Sciatic nerve (tissue), 2 donors: ENCODE measurements at regions not wholly inside any gene's neighbourhood (a gene's known extent, or its start where the extent isn't known, plus 50 kb on each side); places are given as distances from the start of the nearest gene placed in this dataset.
"Not testable (repeated sequence)": the region's sequence is repeated elsewhere in the genome, so short reads cannot be mapped to it uniquely, and the experiment has no call there.

ENCODE experiments used
- ATAC-seq: fragments of 200-7000 bp; cut with Tn5 transposase; one replicate; pipeline ENCODE4 v1.9.1; 2020; ENCODE audit warnings: mild to moderate bottlenecking, moderate library complexity
- DNase-seq: peaks from one replicate; pipeline ENCODE4 v3.0.0-alpha.2; 2020; ENCODE audit warnings: low spot score
- intact Hi-C: fragments of 100-400 bp; cut with DNase I; formaldehyde crosslinking; loops from one replicate; pipeline ENCODE4 v1.14.2; 2022
- donor health status: DM: no; HTN: no; CAD: no.
- donor health status: DM: no; HTN: no; CAD: no.

DNA sequence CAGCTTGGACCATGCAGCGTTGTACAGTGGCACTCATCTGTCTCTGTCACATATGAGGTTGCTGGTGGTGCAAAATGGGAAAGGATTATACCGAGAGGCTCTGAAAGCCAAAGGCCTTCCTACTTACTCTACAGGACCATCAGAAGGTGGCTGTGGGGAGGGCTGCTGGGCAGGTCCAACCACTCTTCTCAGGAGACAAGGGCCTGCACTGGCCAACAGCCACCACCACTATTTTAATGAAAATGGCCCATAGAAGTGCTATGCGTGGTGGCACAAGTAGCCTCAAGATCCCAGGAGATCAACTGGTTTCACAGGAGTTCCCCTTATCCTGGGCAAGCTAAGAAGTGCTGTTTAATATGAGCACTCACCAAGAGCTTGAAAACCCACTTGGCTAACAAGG lies 52.3 kb downstream of the MRPL57 start:
- intact Hi-C loops = no loop called here
- DNase-seq (no peak), ATAC-seq (no peak)

- ATAC-seq (no peak), DNase-seq (no peak)
- intact Hi-C loops = no loop called here
Observed at GRCh38 chr13:21229241-21230024, 53.0 kb downstream of the MRPL57 start.

GRCh38 chr13:21230516-21230915 lies 54.1 kb downstream of the MRPL57 start:
- ATAC-seq (no peak), DNase-seq (no peak)
- intact Hi-C loops = no loop called here

DNA sequence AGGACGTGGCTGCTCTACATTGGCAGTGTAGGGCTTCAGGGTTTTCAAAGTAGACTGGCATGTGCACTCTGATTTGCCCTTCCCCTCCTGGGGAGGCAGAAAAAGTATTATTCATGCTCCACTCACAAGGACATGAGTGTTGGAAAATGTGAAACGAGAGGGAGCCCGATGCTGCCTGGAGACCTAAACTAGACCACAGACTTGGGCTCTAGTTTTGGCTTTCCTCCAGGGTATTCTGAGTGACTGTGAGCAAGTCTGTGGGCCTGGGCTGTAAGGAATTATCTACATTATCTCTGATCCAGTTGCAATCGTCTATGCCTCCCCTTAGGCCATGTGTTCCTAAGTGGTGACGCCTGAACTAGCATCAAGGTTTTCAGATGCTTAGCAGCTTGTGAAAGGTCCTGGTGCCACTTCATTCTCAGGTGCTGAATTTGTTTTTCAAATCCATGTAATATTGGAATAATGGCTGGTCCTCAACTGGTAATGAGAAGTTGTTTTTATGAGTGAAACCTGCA lies 55.0 kb downstream of the MRPL57 start:
- ATAC-seq (no peak), DNase-seq (no peak)
- intact Hi-C loops = no loop called here

DNA sequence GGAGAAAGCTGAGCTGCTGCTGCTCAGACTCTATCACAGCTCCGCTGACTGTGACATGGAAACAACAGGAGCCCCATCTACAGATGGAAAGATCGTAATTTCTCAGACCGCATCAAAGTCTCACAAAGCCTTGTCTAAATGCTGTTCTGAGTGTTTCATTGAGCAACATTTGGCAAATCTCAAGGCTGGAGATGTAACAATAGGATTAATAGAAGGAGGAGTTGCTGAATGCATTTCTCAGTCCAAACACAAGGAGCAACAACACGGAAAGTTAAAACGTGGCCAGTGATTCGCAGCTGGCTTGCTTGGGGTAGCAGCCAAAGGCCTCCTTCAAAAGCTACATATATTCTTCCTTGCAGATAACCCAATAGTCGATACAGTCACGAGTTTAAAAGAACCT lies 55.7 kb downstream of the MRPL57 start:
- DNase-seq (no peak), ATAC-seq (peak; percentile 72)
- intact Hi-C loops = no loop called here

GRCh38 chr13:21232599-21232998 lies 56.1 kb downstream of the MRPL57 start:
- DNase-seq = no peak
- intact Hi-C loops = no loop called here
- peak; percentile 50 for ATAC-seq

- intact Hi-C loops = no loop called here
- DNase-seq (no peak), ATAC-seq (no peak)
Observed at GRCh38 chr13:21233086-21233485, 56.6 kb downstream of the MRPL57 start.

DNA sequence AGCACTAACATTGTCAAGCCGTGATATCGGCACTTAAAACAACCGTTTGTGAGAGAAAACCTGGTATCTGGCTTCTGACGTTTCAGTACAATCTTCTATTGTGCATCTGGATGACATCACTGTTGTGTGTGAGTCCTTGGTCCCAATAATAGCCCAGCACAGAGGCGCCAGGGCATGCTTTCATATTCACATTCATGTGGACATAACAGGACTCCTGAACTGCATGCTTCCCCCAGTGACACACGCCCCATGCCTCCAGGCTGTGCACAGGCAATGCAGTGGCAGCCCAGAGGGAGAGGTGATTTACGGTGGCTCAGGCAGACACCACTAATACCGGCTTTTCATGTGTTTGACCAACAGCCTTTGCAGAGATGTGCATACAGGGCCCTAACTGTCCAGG lies 58.1 kb downstream of the MRPL57 start:
- no peak for ATAC-seq
- DNase-seq = no peak
- intact Hi-C loops = no loop called here

GRCh38 chr13:21235174-21235573 lies 58.7 kb downstream of the MRPL57 start:
- intact Hi-C loops = no loop called here
- ATAC-seq (no peak), DNase-seq (no peak)

DNA sequence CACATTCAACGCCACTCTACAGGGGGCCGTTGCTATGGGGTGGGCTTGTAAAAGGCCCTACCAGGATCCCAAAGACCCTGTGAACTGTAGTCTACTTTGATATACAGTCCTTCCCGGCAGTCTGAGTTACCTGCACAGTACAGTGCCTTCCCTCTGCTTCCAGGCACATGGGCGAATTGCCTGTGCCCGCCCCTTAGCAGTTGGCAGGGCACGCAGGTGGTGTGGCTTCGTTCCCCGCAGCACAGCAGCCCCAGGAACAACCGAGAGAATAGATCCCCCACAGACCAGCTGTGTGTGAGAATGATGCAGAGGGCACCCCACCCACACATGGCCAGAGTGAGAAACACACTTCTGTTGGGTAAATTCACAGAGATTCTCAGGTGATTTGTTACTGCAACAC lies 60.6 kb downstream of the MRPL57 start:
- intact Hi-C loops = no loop called here
- ATAC-seq = no peak
- DNase-seq = no peak

DNA sequence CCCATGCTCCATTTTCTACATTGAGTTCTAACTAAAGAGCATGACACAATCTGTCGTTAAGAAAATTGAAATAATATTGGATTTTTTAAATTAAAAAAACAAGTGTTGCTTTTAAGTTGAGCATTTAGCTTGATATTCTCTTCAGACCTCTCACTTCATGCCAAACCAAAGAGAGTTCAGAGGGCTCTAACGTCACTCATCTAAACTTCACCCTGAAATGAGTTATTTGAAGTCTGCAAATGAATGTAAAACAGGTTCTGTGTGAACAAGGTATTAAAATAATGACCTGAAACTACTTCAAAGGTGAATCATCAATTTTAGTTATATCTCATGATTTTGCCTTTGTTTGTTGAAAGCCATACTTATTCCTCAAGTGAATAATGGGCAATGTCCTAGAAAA lies 61.8 kb downstream of the MRPL57 start:
- DNase-seq (no peak), ATAC-seq (no peak)
- intact Hi-C loops = no loop called here

- peak; percentile 65 for ATAC-seq
- DNase-seq = no peak
- intact Hi-C loops = no loop called here
Observed at GRCh38 chr13:21240586-21240985, 64.1 kb downstream of the MRPL57 start.

DNA sequence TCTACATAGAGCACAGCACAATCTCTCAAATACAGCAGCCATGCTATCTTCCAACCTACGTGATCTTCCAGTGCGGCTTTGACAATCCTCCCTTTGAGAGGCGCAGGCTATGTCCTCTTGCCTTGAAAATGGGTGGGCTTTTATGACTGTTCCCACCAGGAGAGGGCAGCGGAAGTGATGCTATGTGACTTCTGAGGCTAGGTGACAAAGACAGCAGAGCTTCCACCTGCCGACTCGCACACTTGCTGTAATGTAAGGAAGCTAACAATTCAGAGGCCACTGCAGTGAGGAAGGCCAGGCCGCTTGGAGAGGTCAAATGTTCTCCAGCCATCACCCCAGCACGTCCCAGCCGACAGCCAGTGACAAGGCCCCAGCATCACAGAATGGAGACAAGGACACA lies 65.8 kb downstream of the MRPL57 start:
- intact Hi-C loops = no loop called here
- no peak for DNase-seq
- ATAC-seq = no peak

DNA sequence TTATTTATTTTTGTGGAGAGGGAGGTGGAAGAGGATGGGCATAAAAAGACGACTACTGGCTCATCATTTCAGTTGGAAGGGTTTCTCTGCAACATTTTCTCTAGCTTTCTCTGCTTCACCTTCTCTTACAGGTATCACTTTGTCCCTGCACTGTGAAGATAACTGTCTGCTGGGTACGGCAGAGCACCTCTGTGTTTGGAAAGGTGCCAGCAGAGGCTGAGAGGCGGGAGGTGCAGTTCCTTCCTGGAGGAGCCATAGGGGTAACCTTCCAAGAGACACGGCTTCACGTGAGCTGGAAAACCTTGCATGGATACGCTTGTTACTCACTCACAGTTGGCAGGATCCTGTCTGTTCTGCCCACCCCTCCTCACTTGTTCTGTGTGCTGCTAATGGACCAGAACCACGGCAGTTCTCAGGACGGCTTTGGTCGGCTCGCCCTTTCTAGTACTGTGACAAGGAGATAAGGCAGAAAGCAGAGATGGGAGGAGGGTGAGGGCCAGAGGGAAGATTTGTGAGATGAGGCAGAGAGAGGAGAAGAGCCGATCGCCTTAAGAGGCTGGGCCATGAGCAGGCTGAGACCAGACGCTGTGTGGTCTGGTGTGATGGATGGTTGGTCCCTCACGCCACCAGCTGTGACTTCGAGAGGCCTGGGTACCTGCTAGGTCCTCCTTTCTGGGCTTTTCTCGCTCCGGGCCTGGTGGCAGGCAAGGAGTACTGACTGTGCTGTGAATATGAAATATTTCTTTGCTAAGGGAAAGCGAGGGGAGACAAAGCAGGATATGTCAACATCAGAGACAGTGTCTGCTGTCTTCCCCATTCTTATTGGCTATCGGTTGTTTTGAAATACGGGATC lies 66.8 kb downstream of the MRPL57 start:
- intact Hi-C loops = no loop called here
- ATAC-seq (no peak), DNase-seq (no peak)

- DNase-seq, intact Hi-C loops: not testable (repeated sequence)
- ATAC-seq = peak; percentile 49
Observed at GRCh38 chr13:21243898-21244184, 67.4 kb downstream of the MRPL57 start.

GRCh38 chr13:21246761-21247452 lies 70.4 kb downstream of the MRPL57 start:
- intact Hi-C loops = no loop called here
- no peak for DNase-seq
- ATAC-seq = no peak

DNA sequence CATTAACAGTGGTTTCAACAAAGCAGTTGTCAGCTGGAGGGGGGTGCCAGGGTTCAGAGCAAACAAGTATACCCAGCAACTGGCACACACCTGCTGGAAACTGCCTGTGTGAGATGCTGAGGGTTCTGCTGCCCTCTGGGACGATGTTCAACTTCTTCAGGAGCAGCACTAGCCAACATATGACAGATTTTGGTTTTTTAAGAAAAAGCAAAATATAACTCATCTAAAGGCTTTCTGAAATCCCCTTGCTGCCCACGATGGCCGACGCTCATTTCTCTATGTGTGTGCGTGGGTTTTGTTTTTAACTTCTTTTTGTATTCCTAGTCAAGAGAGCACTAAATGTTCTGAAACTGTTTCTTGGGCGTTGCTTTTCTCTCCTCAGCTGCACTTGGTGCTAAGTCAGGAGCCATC lies 79.9 kb downstream of the MRPL57 start:
- DNase-seq (no peak), ATAC-seq (no peak)
- intact Hi-C loops = no loop called here

DNA sequence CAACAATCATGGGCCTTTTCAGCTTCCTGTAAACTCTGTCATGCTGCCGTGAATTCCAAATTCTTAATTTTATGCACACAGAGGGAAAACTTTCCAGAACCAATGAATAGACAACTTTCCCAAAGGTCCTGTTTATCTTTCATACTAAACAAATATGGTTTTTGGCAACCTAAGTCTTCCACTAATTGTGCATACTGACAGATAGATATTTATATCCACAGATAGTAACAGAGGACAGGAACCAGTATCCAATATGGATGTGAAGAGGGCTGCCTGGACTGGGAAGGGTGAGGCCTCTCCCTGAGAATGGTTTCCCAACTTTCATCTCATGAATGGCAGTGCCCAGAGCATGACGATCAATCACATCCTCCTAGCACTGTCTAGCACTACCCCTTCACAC lies 80.4 kb downstream of the MRPL57 start:
- no peak for DNase-seq
- intact Hi-C loops = no loop called here
- no peak for ATAC-seq

GRCh38 chr13:21259571-21260455 lies 83.4 kb downstream of the MRPL57 start:
- no peak for ATAC-seq
- intact Hi-C loops = no loop called here

More at GRCh38 chr13:21259571-21260455, 83.4 kb downstream of the MRPL57 start:
- no peak for DNase-seq
